22Rv1 (cell line): ENCODE measurements at regions not wholly inside any gene's neighbourhood (a gene's known extent, or its start where the extent isn't known, plus 50 kb on each side); places are given as distances from the start of the nearest gene placed in this dataset.

Source experiments
- H3K27ac ChIP-seq: fragments of 450-650 bp; 2 replicates; pipeline ENCODE4 v1.5.1; 2017
- ZFX ChIP-seq: fragments of 450-650 bp; IDR thresholded peaks from 2 replicates; pipeline ENCODE4 v1.6.1; 2017; ENCODE audit warnings: antibody characterized with exemption, borderline replicate concordance
- TF ChIP-seq, protein P1 (sequence below): fragments of 450-650 bp; IDR thresholded peaks from 2 replicates; pipeline ENCODE4 v1.5.1; 2017; ENCODE audit warnings: mild to moderate bottlenecking

DNA sequence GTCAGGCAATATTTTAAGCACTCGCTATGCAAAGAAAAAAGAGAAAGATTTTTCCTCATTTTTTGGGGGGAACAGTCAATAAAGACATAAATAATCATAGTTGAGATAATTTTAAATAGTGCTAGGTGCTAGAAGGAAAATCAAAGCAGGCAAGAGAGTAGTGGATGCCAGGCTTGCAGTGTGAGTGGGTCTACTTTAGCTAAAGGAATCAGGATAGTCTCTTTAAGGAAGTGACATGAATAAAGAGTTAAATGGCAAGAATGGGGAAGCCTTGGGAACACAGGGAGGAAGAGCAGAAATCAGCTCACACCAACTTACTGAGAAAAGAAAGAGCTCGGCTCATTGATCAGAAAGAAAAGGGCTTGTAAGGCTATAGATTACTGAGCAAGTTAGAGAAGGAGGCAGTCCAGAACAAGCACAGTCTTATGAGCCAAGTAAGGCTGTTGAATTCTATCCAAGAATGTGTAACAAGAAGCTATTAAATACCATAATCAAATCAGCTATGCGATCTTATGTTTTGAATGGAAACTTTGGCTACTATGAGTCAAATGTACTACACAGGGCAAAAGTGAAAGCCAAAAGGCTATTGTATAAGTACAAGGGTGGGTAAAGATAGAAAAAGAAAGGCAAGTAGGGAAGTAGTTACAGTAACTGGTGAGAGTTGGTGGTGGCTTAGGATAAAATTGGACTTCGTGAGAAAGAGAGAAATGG is 833.8 kb upstream of the PIK3C3 start:
- H3K27ac ChIP-seq, result no peak overlapping the region
- TF ChIP-seq ZFX, result no peak
- TF ChIP-seq, protein P1, sequence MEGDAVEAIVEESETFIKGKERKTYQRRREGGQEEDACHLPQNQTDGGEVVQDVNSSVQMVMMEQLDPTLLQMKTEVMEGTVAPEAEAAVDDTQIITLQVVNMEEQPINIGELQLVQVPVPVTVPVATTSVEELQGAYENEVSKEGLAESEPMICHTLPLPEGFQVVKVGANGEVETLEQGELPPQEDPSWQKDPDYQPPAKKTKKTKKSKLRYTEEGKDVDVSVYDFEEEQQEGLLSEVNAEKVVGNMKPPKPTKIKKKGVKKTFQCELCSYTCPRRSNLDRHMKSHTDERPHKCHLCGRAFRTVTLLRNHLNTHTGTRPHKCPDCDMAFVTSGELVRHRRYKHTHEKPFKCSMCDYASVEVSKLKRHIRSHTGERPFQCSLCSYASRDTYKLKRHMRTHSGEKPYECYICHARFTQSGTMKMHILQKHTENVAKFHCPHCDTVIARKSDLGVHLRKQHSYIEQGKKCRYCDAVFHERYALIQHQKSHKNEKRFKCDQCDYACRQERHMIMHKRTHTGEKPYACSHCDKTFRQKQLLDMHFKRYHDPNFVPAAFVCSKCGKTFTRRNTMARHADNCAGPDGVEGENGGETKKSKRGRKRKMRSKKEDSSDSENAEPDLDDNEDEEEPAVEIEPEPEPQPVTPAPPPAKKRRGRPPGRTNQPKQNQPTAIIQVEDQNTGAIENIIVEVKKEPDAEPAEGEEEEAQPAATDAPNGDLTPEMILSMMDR, result no peak

DNA sequence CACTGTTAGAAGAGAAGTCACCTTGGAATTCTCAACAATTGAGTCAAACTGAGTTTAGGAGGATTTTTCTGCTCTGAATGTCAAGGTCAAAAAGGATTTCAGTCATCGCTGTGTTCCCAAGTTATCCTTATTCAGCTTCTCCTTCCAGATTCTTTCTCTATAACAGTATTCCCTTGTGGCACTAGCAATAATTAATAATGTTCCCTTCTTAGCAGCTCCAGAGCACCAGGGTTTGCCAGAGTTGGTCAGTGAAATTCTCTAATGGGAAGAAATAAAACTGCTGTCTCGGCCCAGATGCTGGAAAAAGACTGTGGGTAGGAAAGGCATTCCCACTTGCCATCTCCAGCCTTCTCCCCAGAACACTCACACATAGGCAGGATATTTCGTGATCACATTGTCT is 836.0 kb upstream of the PIK3C3 start:
- no peak overlapping the region for H3K27ac ChIP-seq
- TF ChIP-seq ZFX, result no peak
- TF ChIP-seq, protein P1, result no peak

DNA sequence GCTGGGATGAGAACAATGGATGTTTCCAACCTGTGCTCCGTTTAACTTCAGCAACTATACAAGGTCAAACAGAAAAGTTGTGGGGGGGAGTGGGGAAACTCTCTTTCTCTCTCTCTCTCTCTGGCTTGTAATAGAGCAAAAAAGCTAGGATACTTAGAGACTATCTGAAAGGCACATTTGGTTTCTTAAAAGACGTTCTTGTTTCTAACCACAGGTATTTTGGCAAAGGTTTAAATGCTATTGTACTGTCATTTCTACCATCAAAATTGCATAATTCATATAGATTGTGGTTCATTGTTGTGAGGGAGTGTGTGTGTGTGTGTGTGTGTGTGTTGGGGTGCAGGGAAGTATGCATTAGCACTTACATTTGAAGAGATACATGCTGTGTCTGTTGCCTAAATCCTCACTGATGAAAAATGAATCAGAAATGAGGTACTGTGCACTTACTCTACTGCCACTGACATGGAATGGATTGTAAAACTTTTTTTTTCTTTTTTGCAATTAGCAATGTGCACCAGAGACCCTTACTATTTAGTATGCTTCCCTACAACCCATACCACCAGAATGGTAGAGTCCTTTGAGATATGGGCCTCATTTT is 841.0 kb upstream of the PIK3C3 start:
- H3K27ac ChIP-seq, result no peak overlapping the region
- TF ChIP-seq, protein P1, result no peak

DNA sequence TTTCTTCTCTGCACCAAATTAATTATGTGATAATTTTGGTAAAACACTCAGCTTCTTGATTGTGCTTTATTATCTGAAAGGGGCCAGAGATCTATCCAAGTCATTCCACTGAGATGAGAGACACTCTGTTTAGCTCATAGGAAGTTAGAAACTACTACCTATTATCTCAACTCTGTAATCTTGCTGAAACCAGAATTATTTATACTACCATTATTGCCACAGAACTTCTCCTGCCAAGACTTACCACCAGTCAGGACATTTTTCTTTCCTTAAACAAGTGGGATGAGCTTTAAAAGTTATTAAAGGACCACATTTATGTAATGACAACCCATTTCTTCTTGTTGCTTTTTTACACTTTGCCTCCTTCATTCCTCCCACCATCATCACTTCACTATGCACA is 855.6 kb upstream of the PIK3C3 start:
- H3K27ac ChIP-seq, result no peak overlapping the region
- TF ChIP-seq, protein P1, result no peak
- no peak for TF ChIP-seq ZFX

DNA sequence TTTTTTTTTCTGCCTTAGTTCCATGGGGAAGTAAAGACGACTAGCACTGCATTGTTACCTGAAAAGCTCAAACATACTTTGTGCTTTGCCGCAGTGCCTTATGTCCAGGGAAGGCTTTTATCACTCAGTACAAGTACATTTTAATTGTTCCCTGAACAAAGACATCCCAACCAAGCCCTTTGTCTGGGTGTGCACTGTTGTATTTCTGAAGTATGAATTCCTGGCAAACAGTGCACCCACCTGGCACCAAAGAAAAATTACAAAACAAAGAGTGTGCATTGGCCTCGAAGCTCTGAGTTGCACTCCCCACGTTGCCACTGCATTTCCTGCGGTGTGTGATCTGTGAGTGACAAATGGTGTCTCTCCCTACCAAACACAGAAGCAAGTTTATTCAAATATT is 858.5 kb upstream of the PIK3C3 start:
- H3K27ac ChIP-seq, result no peak overlapping the region
- TF ChIP-seq, protein P1, result peak; percentile 50
- TF ChIP-seq ZFX, result no peak

DNA sequence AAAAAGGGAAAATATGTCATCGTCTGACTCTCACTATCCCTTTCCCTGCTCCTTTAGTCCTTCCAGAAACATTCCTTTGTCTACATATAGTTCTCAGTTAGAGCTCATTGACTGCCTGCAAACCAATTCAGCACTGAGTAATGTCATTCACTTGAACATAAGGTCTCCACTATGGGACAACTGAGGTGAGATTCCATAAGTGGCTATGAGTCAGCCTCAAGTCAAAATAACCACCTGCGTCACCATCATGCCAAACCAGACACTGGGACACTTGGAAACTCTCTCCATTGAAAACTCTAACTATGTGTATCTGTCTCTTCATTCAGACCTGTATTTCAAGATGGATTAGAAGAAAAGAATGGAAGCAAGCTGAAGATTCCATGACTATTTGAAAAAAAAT is 878.0 kb upstream of the PIK3C3 start:
- H3K27ac ChIP-seq, result no peak overlapping the region

DNA sequence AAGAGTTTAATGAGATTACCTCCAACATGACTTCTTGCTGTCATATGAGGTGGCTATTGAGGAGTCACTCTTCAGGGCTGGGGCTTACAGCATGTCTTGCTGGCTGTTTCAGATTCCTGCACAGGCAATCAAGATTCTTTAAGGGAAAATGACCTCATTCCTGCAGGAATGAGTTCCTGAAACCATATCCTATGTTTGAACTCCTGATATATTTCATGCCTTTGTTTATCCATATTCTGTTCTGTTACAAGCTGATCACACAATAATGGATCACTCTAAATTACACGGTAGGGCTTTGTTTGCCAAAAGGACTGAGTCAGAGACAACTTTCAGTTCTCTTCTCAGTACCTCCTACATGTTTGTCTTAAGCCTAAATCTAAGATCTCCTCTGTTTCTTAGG is 879.8 kb upstream of the PIK3C3 start:
- H3K27ac ChIP-seq, result no peak overlapping the region
- TF ChIP-seq, protein P1, result no peak
- TF ChIP-seq ZFX, result no peak

More for the DNA sequence above, 878.0 kb upstream of the PIK3C3 start:
- TF ChIP-seq ZFX, result no peak
- TF ChIP-seq, protein P1, result no peak
